Prostate gland (tissue), 2 donors: ENCODE measurements at regions not wholly inside any gene's neighbourhood (a gene's known extent, or its start where the extent isn't known, plus 50 kb on each side); places are given as distances from the start of the nearest gene placed in this dataset.
"Not testable (repeated sequence)": the region's sequence is repeated elsewhere in the genome, so short reads cannot be mapped to it uniquely, and the experiment has no call there.

ENCODE experiments used
- CTCF ChIP-seq, 4 experiments: fragments of 200-600 bp in 2 of 4; fragments of 450-650 bp in 2 of 4; sonication (generic) in 2 of 4; IDR thresholded peaks; 1 replicate in 3 of 4; 2 replicates in 1 of 4; pipeline ENCODE4 v1.5.1; 2016 to 2019; ENCODE audit warnings: antibody characterized with exemption in 4 of 4, mild to moderate bottlenecking in 2 of 4, moderate library complexity in 2 of 4
- POLR2A ChIP-seq: fragments of 450-650 bp; IDR thresholded peaks from one replicate; pipeline ENCODE4 v1.6.1; 2016; ENCODE audit warnings: antibody characterized with exemption, mild to moderate bottlenecking

- TF ChIP-seq CTCF (IDR thresholded peaks at IDR 0.05); POLR2A: not testable (repeated sequence)
Observed at GRCh38 chr1:221051391-221051790, 172.1 kb downstream of the HLX start.
